ENCODE measurements at regions not wholly inside any gene's neighbourhood (a gene's known extent, or its start where the extent isn't known, plus 50 kb on each side); places are given as distances from the start of the nearest gene placed in this dataset.

- peaks cover 19% of the 10 kb centered on the region for H3K4me1 ChIP-seq
- TF ChIP-seq, protein P1, sequence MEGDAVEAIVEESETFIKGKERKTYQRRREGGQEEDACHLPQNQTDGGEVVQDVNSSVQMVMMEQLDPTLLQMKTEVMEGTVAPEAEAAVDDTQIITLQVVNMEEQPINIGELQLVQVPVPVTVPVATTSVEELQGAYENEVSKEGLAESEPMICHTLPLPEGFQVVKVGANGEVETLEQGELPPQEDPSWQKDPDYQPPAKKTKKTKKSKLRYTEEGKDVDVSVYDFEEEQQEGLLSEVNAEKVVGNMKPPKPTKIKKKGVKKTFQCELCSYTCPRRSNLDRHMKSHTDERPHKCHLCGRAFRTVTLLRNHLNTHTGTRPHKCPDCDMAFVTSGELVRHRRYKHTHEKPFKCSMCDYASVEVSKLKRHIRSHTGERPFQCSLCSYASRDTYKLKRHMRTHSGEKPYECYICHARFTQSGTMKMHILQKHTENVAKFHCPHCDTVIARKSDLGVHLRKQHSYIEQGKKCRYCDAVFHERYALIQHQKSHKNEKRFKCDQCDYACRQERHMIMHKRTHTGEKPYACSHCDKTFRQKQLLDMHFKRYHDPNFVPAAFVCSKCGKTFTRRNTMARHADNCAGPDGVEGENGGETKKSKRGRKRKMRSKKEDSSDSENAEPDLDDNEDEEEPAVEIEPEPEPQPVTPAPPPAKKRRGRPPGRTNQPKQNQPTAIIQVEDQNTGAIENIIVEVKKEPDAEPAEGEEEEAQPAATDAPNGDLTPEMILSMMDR (IDR thresholded peaks at IDR 0.05): no peak
- TF ChIP-seq POLR2A (IDR thresholded peaks at IDR 0.05) (no peak), POLR2AphosphoS5 (IDR thresholded peaks at IDR 0.05; ENCODE audit: insufficient read depth in 1 of 2, low read depth in 1 of 2) (no peak)
- no peaks in the 10 kb centered on the region for H3K9me3 ChIP-seq
- H3K27ac ChIP-seq: no peak overlapping the region
- intact Hi-C loops (cut with DNase I): no loop called here
- no peaks in the 10 kb centered on the region for H3K36me3 ChIP-seq
- no peak for DNase-seq (ENCODE audit: extremely low spot score in 2 of 2)
- H3K27me3 ChIP-seq: no peaks in the 10 kb centered on the region
- no peak overlapping the region for H3K4me3 ChIP-seq
Measured at GRCh38 chr20:59405226-59406200, 105.1 kb downstream of the EDN3 start.

DNA sequence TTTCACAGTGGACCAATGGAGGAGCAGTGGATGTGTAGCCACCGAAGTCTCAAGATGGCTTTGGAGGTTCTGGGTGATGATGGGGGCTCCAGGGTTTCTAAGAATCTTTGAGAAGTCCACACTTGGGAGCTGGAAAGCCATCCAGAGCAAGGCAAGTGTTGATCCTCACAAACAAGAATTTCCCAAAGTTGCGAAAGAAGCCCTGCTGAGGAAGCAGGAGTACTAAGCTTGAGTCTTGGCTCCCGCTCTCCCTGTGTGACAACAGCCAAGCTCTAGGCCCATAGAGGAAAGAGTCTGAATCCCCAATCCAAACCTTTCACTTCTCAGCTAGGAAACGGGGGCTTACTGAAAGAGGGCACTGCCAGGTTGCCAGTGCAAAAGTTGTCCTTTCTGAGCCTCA, 106.0 kb downstream of the EDN3 start:
- H3K4me1 ChIP-seq: peaks cover 19% of the 10 kb centered on the region
- H3K27me3 ChIP-seq: no peaks in the 10 kb centered on the region
- no peak overlapping the region for H3K4me3 ChIP-seq
- H3K9me3 ChIP-seq: no peaks in the 10 kb centered on the region
- TF ChIP-seq, protein P1 (IDR thresholded peaks at IDR 0.05): no peak
- TF ChIP-seq POLR2AphosphoS5 (IDR thresholded peaks at IDR 0.05; ENCODE audit: insufficient read depth in 1 of 2, low read depth in 1 of 2) (no peak), POLR2A (IDR thresholded peaks at IDR 0.05) (no peak)
- no peaks in the 10 kb centered on the region for H3K36me3 ChIP-seq
- no peak overlapping the region for H3K27ac ChIP-seq
- intact Hi-C loops (cut with DNase I): no loop called here
- no peak for DNase-seq (ENCODE audit: extremely low spot score in 2 of 2)

- intact Hi-C loops (cut with DNase I): no loop called here
- no peaks in the 10 kb centered on the region for H3K36me3 ChIP-seq
- H3K9me3 ChIP-seq: no peaks in the 10 kb centered on the region
- no peaks in the 10 kb centered on the region for H3K4me1 ChIP-seq
- no peak for DNase-seq (ENCODE audit: extremely low spot score in 2 of 2)
- TF ChIP-seq POLR2AphosphoS5 (IDR thresholded peaks at IDR 0.05; ENCODE audit: insufficient read depth in 1 of 2, low read depth in 1 of 2) (no peak), POLR2A (IDR thresholded peaks at IDR 0.05) (no peak)
- TF ChIP-seq, protein P1 (IDR thresholded peaks at IDR 0.05): no peak
- no peak overlapping the region for H3K4me3 ChIP-seq
- H3K27ac ChIP-seq: no peak overlapping the region
- no peaks in the 10 kb centered on the region for H3K27me3 ChIP-seq
Measured at GRCh38 chr20:59411170-59411569, 110.8 kb downstream of the EDN3 start.

DNA sequence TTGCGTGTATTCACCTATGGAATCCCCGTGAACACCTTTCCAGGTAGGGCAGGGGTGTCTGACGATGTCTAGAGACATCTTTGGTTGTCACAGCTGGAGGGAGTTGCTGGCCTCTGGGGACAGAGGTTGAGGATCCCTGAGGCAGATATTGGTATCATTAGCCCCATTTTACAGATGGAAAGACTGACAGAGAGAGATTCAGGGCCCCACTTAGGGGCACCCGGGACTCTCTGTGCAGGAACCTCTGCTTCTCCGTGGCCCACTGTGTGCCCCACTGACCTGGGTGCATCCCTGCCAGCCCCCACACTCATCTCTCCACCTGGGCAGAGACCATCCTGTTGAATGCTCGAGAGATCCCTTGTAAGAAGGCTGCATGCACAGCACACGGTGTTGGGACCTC, 111.2 kb downstream of the EDN3 start:
- Histone ChIP-seq H3K27ac (no peak overlapping the region), H3K36me3 (no peaks in the 10 kb centered on the region), H3K4me3 (no peak overlapping the region), H3K4me1 (no peaks in the 10 kb centered on the region), H3K27me3 (no peaks in the 10 kb centered on the region), H3K9me3 (no peaks in the 10 kb centered on the region)
- intact Hi-C loops (cut with DNase I): no loop called here
- no peak for DNase-seq (ENCODE audit: extremely low spot score in 2 of 2)
- no peak for TF ChIP-seq POLR2A (IDR thresholded peaks at IDR 0.05)
- TF ChIP-seq POLR2AphosphoS5 (IDR thresholded peaks at IDR 0.05; ENCODE audit: insufficient read depth in 1 of 2, low read depth in 1 of 2): no peak
- TF ChIP-seq, protein P1 (IDR thresholded peaks at IDR 0.05): no peak

DNA sequence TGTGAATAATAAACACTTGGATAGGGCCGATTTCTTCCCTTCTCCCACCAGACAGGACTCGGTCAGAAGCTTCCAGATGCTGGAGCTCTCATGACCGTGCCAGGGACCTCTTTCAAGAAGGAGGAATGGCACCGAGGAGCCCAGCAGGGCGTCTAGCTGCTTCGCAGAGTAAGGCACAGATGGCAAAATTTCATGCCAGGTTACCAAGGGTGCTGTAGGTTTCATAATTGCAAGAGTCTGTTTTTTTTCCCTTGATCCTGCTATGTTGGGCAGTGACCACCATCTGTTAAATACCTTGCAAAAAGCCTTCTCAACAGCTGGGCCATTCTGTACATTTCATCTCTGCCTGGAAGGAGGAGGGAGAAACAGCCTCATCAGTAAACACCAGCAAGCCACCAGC, 111.8 kb downstream of the EDN3 start:
- H3K36me3 ChIP-seq: no peaks in the 10 kb centered on the region
- no peaks in the 10 kb centered on the region for H3K27me3 ChIP-seq

More for the DNA sequence above, 111.8 kb downstream of the EDN3 start:
- Histone ChIP-seq H3K4me1 (no peaks in the 10 kb centered on the region), H3K4me3 (no peak overlapping the region), H3K27ac (no peak overlapping the region), H3K9me3 (no peaks in the 10 kb centered on the region)
- intact Hi-C loops (cut with DNase I): no loop called here
- DNase-seq (ENCODE audit: extremely low spot score in 2 of 2): no peak
- no peak for TF ChIP-seq POLR2A (IDR thresholded peaks at IDR 0.05)
- TF ChIP-seq, protein P1 (IDR thresholded peaks at IDR 0.05): no peak
- no peak for TF ChIP-seq POLR2AphosphoS5 (IDR thresholded peaks at IDR 0.05; ENCODE audit: insufficient read depth in 1 of 2, low read depth in 1 of 2)

Measured in vagina (tissue), 2 donors.